Hepatocyte (in vitro differentiated cells): ENCODE measurements at regions not wholly inside any gene's neighbourhood (a gene's known extent, or its start where the extent isn't known, plus 50 kb on each side); places are given as distances from the start of the nearest gene placed in this dataset.

ENCODE experiments used
- CTCF ChIP-seq: fragments of 200-600 bp; sonication (generic); IDR thresholded peaks from 2 replicates; pipeline ENCODE4 v1.5.1; 2016; ENCODE audit warnings: antibody characterized with exemption, mild to moderate bottlenecking; ENCODE audit not compliant: poor library complexity
- EZH2phosphoT487 ChIP-seq: fragments of 200-600 bp; sonication (generic); IDR thresholded peaks from one replicate; pipeline ENCODE4 v1.6.1; 2018; ENCODE audit warnings: antibody characterized with exemption, mild to moderate bottlenecking, low read depth, moderate library complexity; ENCODE audit not compliant: unreplicated experiment, severe bottlenecking

GRCh38 chr20:47925593-47925992, 140.3 kb upstream of the SULF2 start:
- no peak for TF ChIP-seq CTCF
- no peak for TF ChIP-seq EZH2phosphoT487
